Transverse colon (tissue), 4 donors: ENCODE measurements at regions not wholly inside any gene's neighbourhood (a gene's known extent, or its start where the extent isn't known, plus 50 kb on each side); places are given as distances from the start of the nearest gene placed in this dataset.

Experiments used
- DNase-seq: peaks from one replicate; pipeline ENCODE4 v3.0.0-alpha.2; 2019
- H3K27ac ChIP-seq, 4 donors: fragments of 200-600 bp; sonication (generic); 2 replicates each; pipeline ENCODE4 v1.5.1; 2016 to 2018; ENCODE audit warnings: inconsistent platforms in 4 of 4
- H3K27me3 ChIP-seq: fragments of 200-600 bp; sonication (generic); 2 replicates; pipeline ENCODE4 v1.5.1; 2017; ENCODE audit warnings: inconsistent platforms
- H3K36me3 ChIP-seq, 4 donors: fragments of 200-600 bp; sonication (generic); 2 replicates each; pipeline ENCODE4 v1.5.1; 2017 to 2019; ENCODE audit warnings: inconsistent platforms in 4 of 4
- H3K4me1 ChIP-seq, 4 donors: fragments of 200-600 bp; sonication (generic); 2 replicates each; pipeline ENCODE4 v1.5.1; 2017 to 2020; ENCODE audit warnings: inconsistent platforms in 4 of 4
- H3K4me3 ChIP-seq, 4 donors: fragments of 200-600 bp; sonication (generic); 1 replicate in 1 of 4; 2 replicates in 3 of 4; pipeline versions ENCODE4 v1.5.1 to v1.6.1; 2017 to 2019; ENCODE audit warnings: inconsistent platforms in 4 of 4
- H3K9me3 ChIP-seq, 2 donors: fragments of 200-600 bp; sonication (generic); 2 replicates each; pipeline ENCODE4 v1.5.1; 2017 to 2019; ENCODE audit warnings: inconsistent platforms in 2 of 2
- CTCF ChIP-seq, 5 experiments: fragments of 200-600 bp in 3 of 5; fragments of 450-650 bp in 2 of 5; sonication (generic) in 3 of 5; IDR thresholded peaks; 1 replicate in 2 of 5; 2 replicates in 3 of 5; pipeline ENCODE4 v1.5.1; 2016 to 2017; ENCODE audit warnings: antibody characterized with exemption in 5 of 5, inconsistent platforms in 3 of 5, mild to moderate bottlenecking in 2 of 5, moderate library complexity in 1 of 5
- EP300 ChIP-seq: sonication (generic); formaldehyde crosslinking; IDR thresholded peaks from one replicate; pipeline ENCODE4 v1.6.1; 2017; ENCODE audit warnings: antibody characterized with exemption, low read depth
- POLR2A ChIP-seq: fragments of 450-650 bp; IDR thresholded peaks from one replicate; pipeline ENCODE4 v1.6.1; 2016; ENCODE audit warnings: antibody characterized with exemption, mild to moderate bottlenecking, moderate library complexity
- POLR2AphosphoS5 ChIP-seq, 3 donors: sonication (generic); formaldehyde crosslinking; IDR thresholded peaks; one replicate each; pipeline ENCODE4 v1.6.1; 2016; ENCODE audit warnings: antibody characterized with exemption in 3 of 3
- WGBS, 2 donors: methylation state at CpG; one replicate each; pipeline ENCODE4 v1.1.5; 2018; ENCODE audit warnings: low coverage in 1 of 2; 5-methylcytosine and 5-hydroxymethylcytosine counted together
- in situ Hi-C, 4 donors: fragments of 200-750 bp; cut with MboI; loops; one replicate each; pipeline versions ENCODE4 v1.15.0 to v1.15.1; 2017; ENCODE audit warnings: low sequenced_read_pairs in 3 of 4, low pct_ligation_motif_present in 1 of 4, low pct_unique_long_range_greater_than_20kb in 1 of 4
- intact Hi-C: fragments of 100-400 bp; cut with DNase I; formaldehyde crosslinking; loops from one replicate; pipeline ENCODE4 v1.15.1; 2023; ENCODE audit warnings: low total_unique reads

DNA sequence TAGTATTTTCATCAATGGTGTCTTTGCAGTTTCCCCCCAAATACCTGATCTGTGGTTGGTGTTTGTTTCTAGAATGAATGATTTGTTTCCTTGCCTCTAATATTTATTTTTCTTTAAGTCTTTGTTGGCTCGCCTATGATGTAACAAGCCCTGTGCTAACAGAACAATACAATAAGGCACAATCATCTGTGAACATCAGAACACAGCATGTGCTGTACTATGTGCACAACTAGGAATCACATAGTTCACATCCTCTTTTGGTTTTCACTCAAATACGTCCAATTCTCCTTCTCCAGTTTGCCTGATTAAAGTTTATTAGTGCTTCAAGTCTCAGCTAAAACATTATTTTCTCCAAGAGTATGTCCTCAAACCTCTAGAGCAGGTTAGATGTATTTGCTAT is 613.1 kb downstream of the EPHA7 start:
- H3K27ac ChIP-seq: no peak overlapping the region
- TF ChIP-seq CTCF (IDR thresholded peaks at IDR 0.05) (no peak), EP300 (no peak), POLR2AphosphoS5 (IDR thresholded peaks at IDR 0.05) (no peak), POLR2A (no peak)
- no peak for DNase-seq
- no peaks in the 10 kb centered on the region for H3K9me3 ChIP-seq
- intact Hi-C loops (no loop called here), in situ Hi-C loops (no loop called here)
- H3K4me3 ChIP-seq: no peak overlapping the region
- H3K4me1 ChIP-seq: no peaks in the 10 kb centered on the region
- no peaks in the 10 kb centered on the region for H3K36me3 ChIP-seq
- 24 to 47% methylated on average over 2 of the region's 2 CpGs for WGBS, 2 donors
- no peaks in the 10 kb centered on the region for H3K27me3 ChIP-seq

GRCh38 chr6:92791403-92791802 is 628.0 kb downstream of the EPHA7 start:
- WGBS, 2 donors: 85% methylated on average over 1 of the region's 1 CpG; no CpG with 5 or more reads in 1 of the 2 donors
- no peak overlapping the region for H3K4me3 ChIP-seq

GRCh38 chr6:92790381-92790780 is 629.0 kb downstream of the EPHA7 start:
- intact Hi-C loops: no loop called here
- no peaks in the 10 kb centered on the region for H3K4me1 ChIP-seq

More at GRCh38 chr6:92791403-92791802, 628.0 kb downstream of the EPHA7 start:
- intact Hi-C loops (no loop called here), in situ Hi-C loops (no loop called here)
- TF ChIP-seq EP300: no peak
- TF ChIP-seq POLR2AphosphoS5 (IDR thresholded peaks at IDR 0.05): no peak
- TF ChIP-seq CTCF (IDR thresholded peaks at IDR 0.05): no peak
- no peak for TF ChIP-seq POLR2A
- Histone ChIP-seq H3K9me3 (no peaks in the 10 kb centered on the region), H3K27ac (no peak overlapping the region), H3K36me3 (no peaks in the 10 kb centered on the region), H3K27me3 (no peaks in the 10 kb centered on the region), H3K4me1 (no peaks in the 10 kb centered on the region)
- no peak for DNase-seq

DNA sequence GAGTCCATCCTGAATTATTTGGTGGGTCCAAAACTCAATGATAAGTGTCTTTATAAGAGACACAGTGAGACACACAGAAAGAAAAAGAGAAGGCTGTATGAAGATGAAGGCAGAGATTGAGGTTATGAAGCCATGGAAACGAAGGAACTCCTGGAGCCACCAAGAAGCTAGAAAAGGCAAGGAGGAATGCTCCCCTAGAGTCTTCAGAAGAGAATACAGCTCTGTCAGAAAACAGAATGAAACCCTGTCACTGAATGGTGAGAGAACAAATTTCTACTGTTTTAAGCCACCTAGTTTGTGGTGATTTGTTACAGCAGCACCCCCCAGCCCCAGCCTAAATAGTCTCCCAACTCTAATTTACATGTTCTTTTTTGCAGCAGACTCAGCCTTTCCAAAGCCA is 635.1 kb downstream of the EPHA7 start:
- in situ Hi-C loops: no loop called here
- intact Hi-C loops: no loop called here
- DNase-seq: no peak

More at GRCh38 chr6:92790381-92790780, 629.0 kb downstream of the EPHA7 start:
- no peaks in the 10 kb centered on the region for H3K27me3 ChIP-seq
- no peak overlapping the region for H3K27ac ChIP-seq
- no peak overlapping the region for H3K4me3 ChIP-seq
- H3K36me3 ChIP-seq: no peaks in the 10 kb centered on the region
- TF ChIP-seq POLR2A: no peak
- TF ChIP-seq POLR2AphosphoS5 (IDR thresholded peaks at IDR 0.05): no peak
- no peak for TF ChIP-seq EP300
- no peak for TF ChIP-seq CTCF (IDR thresholded peaks at IDR 0.05)
- H3K9me3 ChIP-seq: no peaks in the 10 kb centered on the region
- in situ Hi-C loops: no loop called here
- WGBS, 2 donors: 68 to 71% methylated on average over 3 of the region's 3 CpGs
- DNase-seq: no peak

More for the DNA sequence above, 635.1 kb downstream of the EPHA7 start:
- Histone ChIP-seq H3K4me1 (no peaks in the 10 kb centered on the region), H3K36me3 (no peaks in the 10 kb centered on the region), H3K27ac (no peak overlapping the region), H3K4me3 (no peak overlapping the region), H3K9me3 (no peaks in the 10 kb centered on the region), H3K27me3 (no peaks in the 10 kb centered on the region)
- TF ChIP-seq CTCF (IDR thresholded peaks at IDR 0.05) (no peak), POLR2A (no peak), EP300 (no peak), POLR2AphosphoS5 (IDR thresholded peaks at IDR 0.05) (no peak)
- WGBS, 2 donors: 59 to 80% methylated on average over 1 of the region's 1 CpG
